Bone marrow (tissue), 2 donors: ENCODE measurements at regions not wholly inside any gene's neighbourhood (a gene's known extent, or its start where the extent isn't known, plus 50 kb on each side); places are given as distances from the start of the nearest gene placed in this dataset.
A peak's percentile ranks its signal among the peaks of the same experiment; 100 is the strongest.
"Not testable (repeated sequence)": the region's sequence is repeated elsewhere in the genome, so short reads cannot be mapped to it uniquely, and the experiment has no call there.

Source experiments
- DNase-seq, 2 donors: peaks; one replicate each; lab custom pipeline; 2025; lab: John Stamatoyannopoulos, UW

- DNase-seq = no peak
Observed at GRCh38 chr6:168369786-168370185, 50.2 kb upstream of the DACT2 start.

GRCh38 chr6:168370310-168370991 is 50.9 kb upstream of the DACT2 start:
- peak in 1 of 2 donors; percentile 2 for DNase-seq

- no peak for DNase-seq
Observed at GRCh38 chr6:168371185-168371584, 51.6 kb upstream of the DACT2 start.

GRCh38 chr6:168371618-168371980 is 52.0 kb upstream of the DACT2 start:
- DNase-seq = no peak

GRCh38 chr6:168371981-168372711 is 52.6 kb upstream of the DACT2 start:
- no peak for DNase-seq

GRCh38 chr6:168372889-168373288 is 53.3 kb upstream of the DACT2 start:
- DNase-seq = no peak

GRCh38 chr6:168373389-168373788 is 53.8 kb upstream of the DACT2 start:
- no peak for DNase-seq

GRCh38 chr6:168374051-168374502 is 54.5 kb upstream of the DACT2 start:
- no peak for DNase-seq

GRCh38 chr6:168374541-168375071 is 55.0 kb upstream of the DACT2 start:
- no peak for DNase-seq

- no peak for DNase-seq
Observed at GRCh38 chr6:168376120-168376519, 56.5 kb upstream of the DACT2 start.

- no peak for DNase-seq
Observed at GRCh38 chr6:168376811-168377483, 57.4 kb upstream of the DACT2 start.

GRCh38 chr6:168377484-168377855 is 57.9 kb upstream of the DACT2 start:
- DNase-seq = no peak

- DNase-seq = no peak
Observed at GRCh38 chr6:168377856-168378832, 58.6 kb upstream of the DACT2 start.

- not testable (repeated sequence) for DNase-seq
Observed at GRCh38 chr6:168379579-168379978, 60.0 kb upstream of the DACT2 start.

GRCh38 chr6:168380166-168380955 is 60.6 kb upstream of the SMOC2 start:
- DNase-seq = not testable (repeated sequence)

GRCh38 chr6:168380956-168381605 is 59.9 kb upstream of the SMOC2 start:
- no peak for DNase-seq

- no peak for DNase-seq
Observed at GRCh38 chr6:168381726-168382458, 59.1 kb upstream of the SMOC2 start.

- DNase-seq = no peak
Observed at GRCh38 chr6:168383062-168383854, 57.7 kb upstream of the SMOC2 start.
